ENCODE measurements at regions not wholly inside any gene's neighbourhood (a gene's known extent, or its start where the extent isn't known, plus 50 kb on each side); places are given as distances from the start of the nearest gene placed in this dataset.

- no peak for DNase-seq
These were observed 60.8 kb upstream of the ARHGEF3 start for GRCh38 chr3:56862352-56863062.

- DNase-seq: no peak
These were observed 59.8 kb upstream of the ARHGEF3 start for GRCh38 chr3:56861511-56861910.

GRCh38 chr3:56860939-56861338 is 59.2 kb upstream of the ARHGEF3 start:
- DNase-seq: no peak

GRCh38 chr3:56860351-56860750 is 58.6 kb upstream of the ARHGEF3 start:
- no peak for DNase-seq

- no peak for DNase-seq
These were observed 56.6 kb upstream of the ARHGEF3 start for GRCh38 chr3:56858331-56858730.

- DNase-seq: no peak
These were observed 55.4 kb upstream of the ARHGEF3 start for GRCh38 chr3:56857178-56857577.

GRCh38 chr3:56856752-56857151 is 55.0 kb upstream of the ARHGEF3 start:
- no peak for DNase-seq

- DNase-seq: peak; percentile 35
These were observed 54.2 kb upstream of the ARHGEF3 start for GRCh38 chr3:56855856-56856512.

- DNase-seq: no peak
These were observed 53.3 kb upstream of the ARHGEF3 start for GRCh38 chr3:56854856-56855611.

GRCh38 chr3:56851966-56852884 is 50.5 kb upstream of the ARHGEF3 start:
- DNase-seq: peak; percentile 12

Data from OCI-M1 (cell line).